HCT116 (cell line): ENCODE measurements at regions not wholly inside any gene's neighbourhood (a gene's known extent, or its start where the extent isn't known, plus 50 kb on each side); places are given as distances from the start of the nearest gene placed in this dataset.

Experiments
- ATAC-seq: fragments of 200-7000 bp; cut with Tn5 transposase; 2 replicates; pipeline ENCODE4 v1.9.1; 2020; ENCODE audit warnings: mild to moderate bottlenecking, moderate library complexity
- BruUV-seq: library from RNA; stranded (reverse); fragments of 400-500 nt; replicated peaks from 2 replicates; lab custom pipeline; 2021; lab: Mats Ljungman, UMichigan
- CTCF ChIA-PET: fragments of 300-600 bp; sonication (Branson Sonifier 250); formaldehyde crosslinking; loops from one replicate; lab custom pipeline; 2021; ENCODE audit warnings: antibody characterized with exemption; lab: Charles Lee
- POLR2A ChIA-PET: fragments of 300-600, 350-600 bp; sonication (Branson Sonifier 250); formaldehyde crosslinking; loops from one replicate; lab custom pipeline; 2021; ENCODE audit warnings: antibody characterized with exemption; lab: Charles Lee
- RAD21 ChIA-PET, 2 experiments: fragments of 300-600 bp; sonication (Branson Sonifier 250); formaldehyde crosslinking; loops; one replicate each; lab custom pipeline; 2023; ENCODE audit warnings: low total read pairs in 2 of 2; ENCODE audit not compliant: uncharacterized antibody in 2 of 2, unreplicated experiment in 2 of 2, low non-redundant PET in 1 of 2; lab: Charles Lee
- DNase-seq: peaks from one replicate; pipeline ENCODE4 v3.0.0-alpha.2; 2010; ENCODE audit warnings: low read depth, low spot score
- H2AFZ ChIP-seq: fragments of 200-600 bp; shearing (Covaris generic), sonication (generic); 2 replicates; pipeline ENCODE4 v1.6.1; 2017; ENCODE audit warnings: low read depth, mixed run types, mixed read lengths, antibody characterized with exemption, low read length; ENCODE audit not compliant: poor library complexity, severe bottlenecking
- H3K27ac ChIP-seq: 2 replicates; pipeline ENCODE4 v1.5.1; 2012; ENCODE audit warnings: low read depth, low read length
- H3K27me3 ChIP-seq: fragments of 200-600 bp; sonication (generic); 2 replicates; pipeline ENCODE4 v1.6.1; 2016; ENCODE audit warnings: mixed run types, low read length, mixed read lengths; ENCODE audit not compliant: insufficient read depth
- H3K36me3 ChIP-seq, 2 experiments: fragments of 200-500 bp in 1 of 2; fragments of 200-600 bp in 1 of 2; sonication (Bioruptor generic) in 1 of 2; sonication (generic) in 1 of 2; 2 replicates each; pipeline versions ENCODE4 v1.5.1 to v1.6.1; 2014 to 2016; ENCODE audit warnings: low read length in 2 of 2, inconsistent platforms in 1 of 2, mixed read lengths in 1 of 2, mixed run types in 1 of 2; ENCODE audit not compliant: insufficient read depth in 2 of 2, control insufficient read depth in 1 of 2
- H3K4me1 ChIP-seq, 2 experiments: fragments of 200-600 bp in 1 of 2; sonication (generic) in 1 of 2; 2 replicates each; pipeline versions ENCODE4 v1.5.1 to v1.6.1; 2012 to 2017; ENCODE audit warnings: low read length in 2 of 2, inconsistent platforms in 1 of 2, mild to moderate bottlenecking in 1 of 2, mixed read lengths in 1 of 2, mixed run types in 1 of 2, moderate library complexity in 1 of 2; ENCODE audit not compliant: insufficient read depth in 2 of 2, control insufficient read depth in 1 of 2
- H3K4me2 ChIP-seq: fragments of 200-600 bp; sonication (generic); 2 replicates; pipeline ENCODE4 v1.6.1; 2017; ENCODE audit warnings: mixed run types, low read length, mixed read lengths
- H3K4me3 ChIP-seq, 2 experiments: fragments of 200-600 bp in 1 of 2; sonication (generic) in 1 of 2; replicated peaks in 1 of 2; 2 replicates each; pipeline ENCODE4 v1.5.1; 2011 to 2016; ENCODE audit warnings: low read length in 2 of 2, control low read depth in 1 of 2, low read depth in 1 of 2, mild to moderate bottlenecking in 1 of 2, mixed read lengths in 1 of 2, mixed run types in 1 of 2
- H3K79me2 ChIP-seq: fragments of 200-600 bp; sonication (generic); 2 replicates; pipeline ENCODE4 v1.6.1; 2017; ENCODE audit warnings: mild to moderate bottlenecking, mixed run types, low read length, moderate library complexity, mixed read lengths; ENCODE audit not compliant: insufficient read depth
- H3K9ac ChIP-seq: fragments of 200-600 bp; sonication (generic); 2 replicates; pipeline ENCODE4 v1.6.1; 2016; ENCODE audit warnings: low read length, mixed read lengths
- H3K9me2 ChIP-seq: fragments of 200-600 bp; sonication (generic), shearing (Covaris generic); 2 replicates; pipeline ENCODE4 v1.6.1; 2017; ENCODE audit warnings: mixed run types, mild to moderate bottlenecking, moderate library complexity; ENCODE audit not compliant: insufficient read depth
- H3K9me3 ChIP-seq, 2 experiments: fragments of 200-500 bp in 1 of 2; fragments of 200-600 bp in 1 of 2; sonication (Bioruptor generic) in 1 of 2; sonication (generic) in 1 of 2; 2 replicates each; pipeline ENCODE4 v1.6.1; 2014 to 2017; ENCODE audit warnings: low read length in 2 of 2, mixed read lengths in 2 of 2, inconsistent platforms in 1 of 2, low read depth in 1 of 2, mild to moderate bottlenecking in 1 of 2, mixed run types in 1 of 2, moderate library complexity in 1 of 2; ENCODE audit not compliant: control insufficient read depth in 1 of 2, insufficient read depth in 1 of 2
- H4K20me1 ChIP-seq: fragments of 200-600 bp; sonication (generic), shearing (Covaris generic); 2 replicates; pipeline ENCODE4 v1.6.1; 2017; ENCODE audit warnings: mixed run types, mild to moderate bottlenecking, moderate library complexity; ENCODE audit not compliant: insufficient read depth
- ATF3 ChIP-seq: IDR thresholded peaks from 2 replicates; pipeline ENCODE4 v1.6.1; 2012
- ELF1 ChIP-seq: IDR thresholded peaks from 2 replicates; pipeline ENCODE4 v1.6.1; 2012; ENCODE audit warnings: low read depth, borderline replicate concordance
- FOSL1 ChIP-seq: IDR thresholded peaks from 2 replicates; pipeline ENCODE4 v1.6.1; 2012; ENCODE audit warnings: low read depth
- JUND ChIP-seq: IDR thresholded peaks from 2 replicates; pipeline ENCODE4 v1.6.1; 2012
- POLR2A ChIP-seq: IDR thresholded peaks from 2 replicates; pipeline ENCODE4 v1.7.0; 2011; ENCODE audit warnings: borderline replicate concordance; ENCODE audit not compliant: insufficient read depth, insufficient read length; ENCODE audit errors: extremely low read depth
- SP1 ChIP-seq: IDR thresholded peaks from 2 replicates; pipeline ENCODE4 v1.6.1; 2012; ENCODE audit warnings: low read depth
- TCF7L2 ChIP-seq: IDR thresholded peaks from 2 replicates; pipeline ENCODE4 v1.7.0; 2011; ENCODE audit warnings: borderline replicate concordance, inconsistent platforms; ENCODE audit not compliant: insufficient read depth, insufficient read length; ENCODE audit errors: extremely low read depth
- ZNF274 ChIP-seq: fragments of 200-500 bp; sonication (Bioruptor generic); IDR thresholded peaks from 2 replicates; pipeline ENCODE4 v1.6.1; 2014; ENCODE audit warnings: mild to moderate bottlenecking, low read depth, low read length, inconsistent platforms
- intact Hi-C: fragments of 100-400 bp; cut with micrococcal nuclease; formaldehyde crosslinking; loops from 2 replicates; pipeline ENCODE4 v1.10.0; 2022
- TF ChIP-seq, protein P1 (sequence below): IDR thresholded peaks from 2 replicates; pipeline ENCODE4 v1.6.1; 2011; ENCODE audit warnings: mild to moderate bottlenecking, low read length, moderate library complexity; ENCODE audit not compliant: insufficient replicate concordance; ENCODE audit errors: extremely low read depth
- TF ChIP-seq, protein P2 (sequence below): IDR thresholded peaks from 2 replicates; pipeline ENCODE4 v1.6.1; 2012

- TF ChIP-seq ATF3 (no peak), POLR2A (no peak), TCF7L2 (no peak), ELF1 (no peak)
Observed at GRCh38 chr3:130626049-130626448, 109.1 kb downstream of the COL6A6 start (continued).

DNA sequence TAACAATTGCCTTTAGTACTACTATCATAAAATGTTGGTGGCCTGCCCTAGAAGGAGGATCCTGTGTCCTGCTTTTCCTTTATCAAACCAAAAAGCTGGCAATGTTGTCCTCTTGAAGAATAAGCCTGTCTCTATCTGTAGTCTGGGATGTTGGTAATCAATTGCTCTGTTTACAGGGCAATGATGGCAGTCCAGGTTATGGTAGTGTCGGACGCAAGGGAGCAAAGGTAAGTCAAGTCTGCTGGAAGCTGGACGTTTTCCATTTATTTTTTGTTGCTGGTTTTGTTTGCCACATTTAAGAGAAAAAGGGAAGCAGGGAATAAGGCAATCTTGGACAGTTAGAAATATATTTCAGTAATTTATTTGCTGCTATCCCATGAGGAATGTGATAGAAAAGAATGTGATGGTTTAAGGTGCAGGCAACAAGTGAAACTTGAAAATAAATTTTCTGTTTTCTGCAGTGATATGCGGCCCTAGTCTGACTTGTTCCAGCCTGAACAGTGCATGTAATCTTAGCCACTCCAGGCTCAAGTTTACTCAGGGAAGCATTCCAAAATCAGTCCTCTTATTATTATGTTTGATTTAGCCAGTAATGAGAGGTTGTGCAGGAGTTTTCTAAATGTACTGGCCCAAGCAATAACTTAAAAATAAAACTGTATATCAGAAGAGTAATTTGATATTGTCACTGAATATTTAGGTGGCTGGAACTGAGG is 110.3 kb downstream of the COL6A6 start:
- intact Hi-C loops, result no loop called here

More for the DNA sequence above, 110.3 kb downstream of the COL6A6 start:
- H3K9me3 ChIP-seq, result no peaks in the 10 kb centered on the region
- ChIA-PET CTCF (no interaction called here), POLR2A (no interaction called here), RAD21 (no interaction called here)
- no peak overlapping the region for H3K27ac ChIP-seq
- no peak for TF ChIP-seq JUND
- TF ChIP-seq ZNF274, result no peak
- TF ChIP-seq TCF7L2, result no peak
- TF ChIP-seq SP1, result no peak
- TF ChIP-seq, protein P1, sequence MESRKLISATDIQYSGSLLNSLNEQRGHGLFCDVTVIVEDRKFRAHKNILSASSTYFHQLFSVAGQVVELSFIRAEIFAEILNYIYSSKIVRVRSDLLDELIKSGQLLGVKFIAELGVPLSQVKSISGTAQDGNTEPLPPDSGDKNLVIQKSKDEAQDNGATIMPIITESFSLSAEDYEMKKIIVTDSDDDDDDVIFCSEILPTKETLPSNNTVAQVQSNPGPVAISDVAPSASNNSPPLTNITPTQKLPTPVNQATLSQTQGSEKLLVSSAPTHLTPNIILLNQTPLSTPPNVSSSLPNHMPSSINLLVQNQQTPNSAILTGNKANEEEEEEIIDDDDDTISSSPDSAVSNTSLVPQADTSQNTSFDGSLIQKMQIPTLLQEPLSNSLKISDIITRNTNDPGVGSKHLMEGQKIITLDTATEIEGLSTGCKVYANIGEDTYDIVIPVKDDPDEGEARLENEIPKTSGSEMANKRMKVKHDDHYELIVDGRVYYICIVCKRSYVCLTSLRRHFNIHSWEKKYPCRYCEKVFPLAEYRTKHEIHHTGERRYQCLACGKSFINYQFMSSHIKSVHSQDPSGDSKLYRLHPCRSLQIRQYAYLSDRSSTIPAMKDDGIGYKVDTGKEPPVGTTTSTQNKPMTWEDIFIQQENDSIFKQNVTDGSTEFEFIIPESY, result no peak
- no peak for TF ChIP-seq FOSL1
- TF ChIP-seq, protein P2, sequence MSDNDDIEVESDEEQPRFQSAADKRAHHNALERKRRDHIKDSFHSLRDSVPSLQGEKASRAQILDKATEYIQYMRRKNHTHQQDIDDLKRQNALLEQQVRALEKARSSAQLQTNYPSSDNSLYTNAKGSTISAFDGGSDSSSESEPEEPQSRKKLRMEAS, result no peak
- no peaks in the 10 kb centered on the region for H3K36me3 ChIP-seq
- no peaks in the 10 kb centered on the region for H3K9me2 ChIP-seq
- no peaks in the 10 kb centered on the region for H3K4me1 ChIP-seq
- no peak overlapping the region for H2AFZ ChIP-seq
- peaks cover 25% of the 10 kb centered on the region for H3K27me3 ChIP-seq
- H3K4me2 ChIP-seq, result no peak overlapping the region
- no TSS peak for BruUV-seq
- DNase-seq (no peak), ATAC-seq (no peak)
- no peak overlapping the region for H3K9ac ChIP-seq
- no peaks in the 10 kb centered on the region for H4K20me1 ChIP-seq
- H3K79me2 ChIP-seq, result no peaks in the 10 kb centered on the region
- no peak overlapping the region for H3K4me3 ChIP-seq
